Spleen (tissue), 11 donors: ENCODE measurements at regions not wholly inside any gene's neighbourhood (a gene's known extent, or its start where the extent isn't known, plus 50 kb on each side); places are given as distances from the start of the nearest gene placed in this dataset.

Source experiments
- DNase-seq: peaks from one replicate; pipeline ENCODE4 v3.0.0-alpha.2; 2020
- H3K27ac ChIP-seq, 8 donors: fragments of 200-600 bp; sonication (generic) in 7 of 8; 1 replicate in 4 of 8; 2 replicates in 4 of 8; pipeline versions ENCODE4 v1.5.0 to v1.8.0; 2016 to 2021; ENCODE audit warnings: inconsistent platforms in 4 of 8, mild to moderate bottlenecking in 4 of 8, moderate library complexity in 1 of 8
- H3K27me3 ChIP-seq, 7 donors: fragments of 200-600 bp; sonication (generic) in 6 of 7; replicated peaks in 1 of 7; 1 replicate in 4 of 7; 2 replicates in 3 of 7; pipeline versions ENCODE4 v1.5.0 to v1.8.0; 2016 to 2021; ENCODE audit warnings: inconsistent platforms in 3 of 7, mild to moderate bottlenecking in 1 of 7
- H3K36me3 ChIP-seq, 6 donors: fragments of 200-600 bp; sonication (generic) in 5 of 6; 1 replicate in 4 of 6; 2 replicates in 2 of 6; pipeline versions ENCODE4 v1.5.0 to v1.8.0; 2016 to 2021; ENCODE audit warnings: inconsistent platforms in 2 of 6
- H3K4me1 ChIP-seq, 6 donors: fragments of 200-600 bp; sonication (generic) in 5 of 6; 1 replicate in 3 of 6; 2 replicates in 3 of 6; pipeline versions ENCODE4 v1.5.0 to v1.8.0; 2016 to 2021; ENCODE audit warnings: inconsistent platforms in 3 of 6
- H3K4me3 ChIP-seq, 8 donors: fragments of 200-600 bp; sonication (generic) in 7 of 8; 1 replicate in 4 of 8; 2 replicates in 4 of 8; pipeline versions ENCODE4 v1.5.0 to v1.8.0; 2016 to 2021; ENCODE audit warnings: inconsistent platforms in 4 of 8, mild to moderate bottlenecking in 4 of 8, moderate library complexity in 2 of 8
- H3K9me3 ChIP-seq, 8 donors: fragments of 200-600 bp; sonication (generic) in 7 of 8; 1 replicate in 4 of 8; 2 replicates in 4 of 8; pipeline versions ENCODE4 v1.5.0 to v1.8.0; 2016 to 2021; ENCODE audit warnings: inconsistent platforms in 4 of 8
- CTCF ChIP-seq, 11 experiments: fragments of 200-600 bp in 7 of 11; fragments of 450-650 bp in 4 of 11; sonication (generic) in 4 of 11; IDR thresholded peaks in 8 of 11; conservative IDR thresholded peaks in 3 of 11; 1 replicate in 7 of 11; 2 replicates in 4 of 11; pipeline versions ENCODE4 v1.4.0 to v1.8.0; 2016 to 2021; ENCODE audit warnings: antibody characterized with exemption in 11 of 11, inconsistent platforms in 4 of 11, mild to moderate bottlenecking in 1 of 11
- POLR2A ChIP-seq, 3 donors: fragments of 450-650 bp; IDR thresholded peaks; one replicate each; pipeline ENCODE4 v1.5.1; 2017; ENCODE audit warnings: antibody characterized with exemption in 3 of 3, mild to moderate bottlenecking in 1 of 3
- POLR2AphosphoS5 ChIP-seq, 3 donors: sonication (generic); formaldehyde crosslinking; IDR thresholded peaks; one replicate each; pipeline ENCODE4 v1.5.1; 2017; ENCODE audit warnings: antibody characterized with exemption in 3 of 3
- WGBS, 5 donors: extraction: QIAGEN DNeasy Blood & Tissue Kit in 3 of 5; methylation state at CpG; one replicate each; pipeline versions ENCODE4 v1.1.5 to v1.1.7; 2013 to 2018; 5-methylcytosine and 5-hydroxymethylcytosine counted together
- intact Hi-C: fragments of 100-400 bp; cut with DNase I; formaldehyde crosslinking; loops from one replicate; pipeline ENCODE4 v1.15.0; 2023; ENCODE audit warnings: low total_unique reads
- donor health status: healthy with polysubstance abuse.
- donor health status: DM: no; HTN: no; CAD: no; lungs with moderate emphysema.
- donor health status: DM: no; HTN: no; CAD: no.
- donor health status: Bipolar disorder and iron deficiency.
- donor health status: healthy.
- donor health status: DM: no; HTN: no; CAD: no.
- donor health status: DM: yes; HTN: yes; CAD: no.

- Histone ChIP-seq H3K27me3 (no peaks in the 10 kb centered on the region), H3K4me1 (no peaks in the 10 kb centered on the region), H3K9me3 (peaks cover 0 to 13% (median 9%) of the 10 kb centered on the region in 8 donors), H3K36me3 (no peaks in the 10 kb centered on the region), H3K27ac (no peak overlapping the region), H3K4me3 (no peak overlapping the region)
- no peak for TF ChIP-seq POLR2AphosphoS5 (IDR thresholded peaks at IDR 0.05)
- WGBS, 5 donors = 49 to 87% (median 64%) methylated on average over 3 of the region's 3 CpGs
- no peak for DNase-seq
- intact Hi-C loops = no loop called here
These were observed 162.7 kb downstream of the AKR1D1 start for GRCh38 chr7:138238734-138239659.

- H3K27ac ChIP-seq = no peak overlapping the region
- intact Hi-C loops = no loop called here
- peaks cover 0 to 7% (median 3%) of the 10 kb centered on the region in 6 donors for H3K4me1 ChIP-seq
- no peak overlapping the region for H3K4me3 ChIP-seq
- DNase-seq = no peak
- H3K9me3 ChIP-seq = peaks cover 0 to 22% (median 9%) of the 10 kb centered on the region in 8 donors
- no peaks in the 10 kb centered on the region for H3K27me3 ChIP-seq
- TF ChIP-seq CTCF (IDR thresholded peaks at IDR 0.05 in 8 of 11, conservative IDR thresholded peaks at IDR 0.05 in 3 of 11) = no peak
- TF ChIP-seq POLR2A (IDR thresholded peaks at IDR 0.05) = no peak
- no peak for TF ChIP-seq POLR2AphosphoS5 (IDR thresholded peaks at IDR 0.05)
- 62 to 81% (median 74%) methylated on average over 5 of the region's 5 CpGs for WGBS, 5 donors
- H3K36me3 ChIP-seq = no peaks in the 10 kb centered on the region
These were observed 167.2 kb downstream of the AKR1D1 start for GRCh38 chr7:138243430-138243829.

GRCh38 chr7:138243836-138244235 lies 167.6 kb downstream of the AKR1D1 start:
- Histone ChIP-seq H3K36me3 (no peaks in the 10 kb centered on the region), H3K4me1 (peaks cover 0 to 7% (median 3%) of the 10 kb centered on the region in 6 donors), H3K27me3 (no peaks in the 10 kb centered on the region), H3K9me3 (peaks cover 0 to 17% (median 5%) of the 10 kb centered on the region in 8 donors), H3K4me3 (no peak overlapping the region), H3K27ac (no peak overlapping the region)
- no peak for DNase-seq
- no peak for TF ChIP-seq CTCF (IDR thresholded peaks at IDR 0.05 in 8 of 11, conservative IDR thresholded peaks at IDR 0.05 in 3 of 11)
- no peak for TF ChIP-seq POLR2AphosphoS5 (IDR thresholded peaks at IDR 0.05)
- no peak for TF ChIP-seq POLR2A (IDR thresholded peaks at IDR 0.05)
- 65 to 89% (median 79%) methylated on average over 1 of the region's 1 CpG for WGBS, 5 donors
- intact Hi-C loops = no loop called here

GRCh38 chr7:138244606-138245005 lies 168.3 kb downstream of the AKR1D1 start:
- no peaks in the 10 kb centered on the region for H3K36me3 ChIP-seq
- H3K27ac ChIP-seq = no peak overlapping the region
- intact Hi-C loops = no loop called here
- peaks cover 0 to 13% (median 4%) of the 10 kb centered on the region in 8 donors for H3K9me3 ChIP-seq
- no peaks in the 10 kb centered on the region for H3K27me3 ChIP-seq
- no peak for TF ChIP-seq CTCF (IDR thresholded peaks at IDR 0.05 in 8 of 11, conservative IDR thresholded peaks at IDR 0.05 in 3 of 11)
- TF ChIP-seq POLR2A (IDR thresholded peaks at IDR 0.05) = no peak
- DNase-seq = no peak
- no peak overlapping the region for H3K4me3 ChIP-seq
- 86 to 95% (median 94%) methylated on average over 5 of the region's 5 CpGs for WGBS, 5 donors
- H3K4me1 ChIP-seq = peaks cover 0 to 7% (median 3%) of the 10 kb centered on the region in 6 donors
